ENCODE measurements at regions not wholly inside any gene's neighbourhood (a gene's known extent, or its start where the extent isn't known, plus 50 kb on each side); places are given as distances from the start of the nearest gene placed in this dataset.

DNA sequence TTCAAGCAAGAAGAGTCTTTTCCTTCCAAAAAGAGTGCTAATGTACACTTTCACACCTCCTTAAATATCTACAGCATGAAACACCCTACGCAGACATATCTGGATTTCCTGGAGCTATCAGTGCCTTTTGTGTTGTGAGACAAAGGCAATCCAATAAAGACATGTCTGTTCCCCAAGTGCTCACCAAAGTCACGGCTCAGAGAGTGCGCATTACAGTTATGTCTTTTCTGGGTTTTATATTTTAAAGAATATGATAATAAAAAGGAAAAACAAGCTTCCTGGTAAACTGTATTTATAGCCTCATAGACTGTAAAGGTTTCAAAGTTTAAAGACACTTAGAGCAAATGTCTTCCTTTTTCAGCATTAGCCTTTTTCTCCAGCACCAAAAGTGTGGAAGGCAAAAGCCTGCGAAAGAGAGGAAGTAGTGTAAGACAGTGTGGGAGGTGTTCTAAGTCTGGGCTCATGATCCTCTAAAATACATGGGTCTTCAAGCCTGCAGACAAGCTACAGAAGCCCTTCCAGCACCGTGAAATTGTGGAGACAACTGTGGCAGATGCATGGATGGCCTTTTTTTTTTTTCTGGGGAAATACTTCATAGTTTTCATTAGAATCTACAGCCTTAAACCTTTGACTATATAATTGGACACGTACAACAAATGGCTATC, 135.0 kb upstream of the SLC35B3 start:
- Mint-ChIP-seq H3K4me1 (ENCODE audit: low read depth) (no peaks in the 10 kb centered on the region), H3K36me3 (ENCODE audit: low read depth) (no peaks in the 10 kb centered on the region), H3K27me3 (ENCODE audit: insufficient read depth) (no peaks in the 10 kb centered on the region), H3K27ac (no peak overlapping the region), H3K9me3 (peaks cover 6% of the 10 kb centered on the region), H3K4me3 (no peak overlapping the region)
- no peak for DNase-seq (ENCODE audit: low spot score)
- intact Hi-C loops (cut with micrococcal nuclease): no loop called here

DNA sequence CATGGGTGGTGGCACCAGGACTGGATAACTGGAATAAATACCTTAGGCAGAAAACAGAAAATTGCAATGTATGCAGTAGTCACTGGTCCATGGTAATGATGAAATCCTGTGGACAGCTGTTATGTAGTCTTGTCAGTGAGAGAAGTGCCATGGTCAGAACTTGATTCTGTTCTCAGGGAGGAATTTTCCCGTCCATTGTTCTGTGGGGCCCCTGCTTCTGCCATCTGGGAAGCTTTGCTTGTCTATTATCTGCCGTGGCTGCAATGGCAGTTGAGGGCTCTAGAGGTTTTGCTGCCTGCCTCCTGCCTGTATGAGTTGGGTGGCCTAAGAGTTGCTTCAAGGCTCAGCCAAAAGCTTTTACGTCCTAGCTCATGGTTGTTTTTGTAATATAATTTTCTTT, 126.8 kb upstream of the SLC35B3 start:
- Mint-ChIP-seq H3K27me3 (ENCODE audit: insufficient read depth) (no peaks in the 10 kb centered on the region), H3K9me3 (no peaks in the 10 kb centered on the region), H3K27ac (no peak overlapping the region), H3K4me1 (ENCODE audit: low read depth) (no peaks in the 10 kb centered on the region), H3K4me3 (no peak overlapping the region), H3K36me3 (ENCODE audit: low read depth) (no peaks in the 10 kb centered on the region)
- DNase-seq (ENCODE audit: low spot score): no peak
- intact Hi-C loops (cut with micrococcal nuclease): no loop called here

DNA sequence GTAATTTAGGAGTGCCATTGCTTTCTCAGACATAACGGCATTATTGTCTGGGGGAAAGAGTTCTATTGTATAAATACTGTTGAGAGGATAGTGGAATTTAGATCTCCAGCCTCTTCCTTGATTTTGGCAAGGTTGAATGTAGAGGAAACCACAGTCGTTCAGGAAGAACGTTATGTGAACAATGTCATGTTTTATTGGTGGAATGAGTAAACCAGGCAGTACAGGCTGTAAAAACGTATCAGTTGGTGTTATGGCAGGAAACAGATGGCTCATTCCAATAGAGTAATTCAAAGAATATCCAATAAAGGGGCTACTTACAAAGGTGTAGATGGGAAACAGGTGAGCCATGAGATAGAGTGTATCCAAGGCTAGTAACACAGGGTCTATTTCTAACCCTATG, 123.6 kb upstream of the SLC35B3 start:
- no peak for DNase-seq (ENCODE audit: low spot score)
- H3K9me3 Mint-ChIP-seq: no peaks in the 10 kb centered on the region

DNA sequence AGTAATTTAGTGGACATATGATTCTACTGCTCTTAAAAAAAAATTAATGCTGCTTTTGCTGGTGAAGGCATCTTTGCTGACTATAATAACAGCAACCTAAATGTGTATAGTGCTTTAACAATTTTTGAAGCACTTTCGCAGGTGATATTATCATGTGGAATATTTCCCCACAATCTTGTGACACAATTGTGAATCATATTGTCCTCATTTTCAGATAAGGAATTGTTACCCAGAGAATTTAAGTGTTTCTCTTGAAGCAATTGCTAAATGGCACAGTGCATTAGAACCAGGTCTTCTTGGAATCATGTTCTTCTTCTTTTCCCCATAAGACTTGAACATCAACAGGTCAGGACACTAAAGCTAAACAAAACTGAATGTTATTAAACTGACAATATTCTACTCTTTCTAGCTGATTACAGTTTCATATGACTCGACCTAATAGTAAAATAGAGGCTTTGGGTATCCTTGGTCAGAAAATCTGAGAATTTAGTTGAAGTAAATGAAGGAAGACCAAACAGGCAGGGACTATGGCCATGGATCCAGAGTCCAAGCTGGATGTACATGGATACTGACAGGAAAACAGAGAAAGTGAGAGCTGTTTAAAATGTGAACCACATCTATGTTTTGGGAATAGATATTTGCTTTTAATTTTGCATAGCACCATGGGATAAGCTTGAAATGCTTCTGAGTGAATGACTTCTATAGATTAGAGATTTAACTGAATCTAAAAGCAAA, 121.8 kb upstream of the SLC35B3 start:
- no peaks in the 10 kb centered on the region for H3K4me1 Mint-ChIP-seq (ENCODE audit: low read depth)
- no peaks in the 10 kb centered on the region for H3K9me3 Mint-ChIP-seq
- no peak overlapping the region for H3K4me3 Mint-ChIP-seq
- intact Hi-C loops (cut with micrococcal nuclease): no loop called here
- DNase-seq (ENCODE audit: low spot score): no peak
- no peak overlapping the region for H3K27ac Mint-ChIP-seq
- H3K27me3 Mint-ChIP-seq (ENCODE audit: insufficient read depth): no peaks in the 10 kb centered on the region
- no peaks in the 10 kb centered on the region for H3K36me3 Mint-ChIP-seq (ENCODE audit: low read depth)

More for the DNA sequence above, 123.6 kb upstream of the SLC35B3 start:
- H3K27ac Mint-ChIP-seq: no peak overlapping the region
- no peaks in the 10 kb centered on the region for H3K36me3 Mint-ChIP-seq (ENCODE audit: low read depth)
- H3K4me3 Mint-ChIP-seq: no peak overlapping the region
- intact Hi-C loops (cut with micrococcal nuclease): no loop called here
- H3K4me1 Mint-ChIP-seq (ENCODE audit: low read depth): no peaks in the 10 kb centered on the region
- no peaks in the 10 kb centered on the region for H3K27me3 Mint-ChIP-seq (ENCODE audit: insufficient read depth)

DNA sequence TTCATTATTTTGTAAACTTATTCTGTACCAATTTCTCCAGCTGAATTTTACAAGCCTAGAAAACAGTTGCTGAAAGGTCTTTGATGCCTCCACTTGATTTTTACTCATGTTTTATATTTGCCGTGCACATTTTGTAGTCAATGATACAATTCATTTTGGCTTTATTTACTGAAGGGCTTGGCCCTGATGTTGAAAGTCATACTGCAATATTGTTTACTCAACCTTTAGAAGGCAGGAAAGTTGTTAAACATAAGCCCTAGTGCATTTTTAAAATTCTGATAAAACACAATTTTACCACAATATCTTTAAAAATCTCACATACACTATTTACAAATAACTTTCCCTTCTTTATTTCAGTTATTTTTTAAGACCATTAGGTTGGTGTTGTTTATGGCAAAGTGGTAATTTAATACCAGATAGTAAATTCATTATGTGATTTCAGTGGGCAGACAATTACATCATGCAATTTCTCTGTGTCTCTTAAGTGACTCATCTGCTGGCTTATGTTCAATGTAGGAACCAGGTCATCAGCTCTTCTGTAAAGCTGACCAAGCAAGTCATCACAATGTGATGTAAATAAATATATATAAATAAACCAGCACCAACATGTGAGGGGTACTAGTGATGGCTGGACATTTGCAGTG, 121.1 kb upstream of the SLC35B3 start:
- Mint-ChIP-seq H3K9me3 (no peaks in the 10 kb centered on the region), H3K27me3 (ENCODE audit: insufficient read depth) (no peaks in the 10 kb centered on the region), H3K36me3 (ENCODE audit: low read depth) (no peaks in the 10 kb centered on the region), H3K4me3 (no peak overlapping the region), H3K4me1 (ENCODE audit: low read depth) (no peaks in the 10 kb centered on the region), H3K27ac (no peak overlapping the region)
- DNase-seq (ENCODE audit: low spot score): no peak
- intact Hi-C loops (cut with micrococcal nuclease): no loop called here

DNA sequence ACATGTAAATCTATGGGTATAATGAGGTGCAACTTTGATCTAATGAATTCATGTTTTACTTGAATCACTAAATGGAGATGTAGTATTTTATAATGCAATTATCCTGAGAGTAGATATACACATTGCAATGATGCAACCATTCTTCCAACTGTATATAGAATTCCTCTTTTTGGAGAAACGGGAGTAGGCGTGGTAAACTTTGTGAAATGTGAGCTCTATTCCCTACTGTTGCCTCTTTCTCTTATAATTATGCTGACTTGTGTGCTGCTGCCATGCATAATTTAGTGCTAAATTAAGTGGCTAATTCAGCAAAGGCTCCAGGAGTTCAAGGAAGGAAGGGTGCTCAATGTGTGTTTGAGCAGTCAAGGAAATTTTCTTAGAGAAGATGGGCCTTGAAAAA, 116.6 kb upstream of the SLC35B3 start:
- DNase-seq (ENCODE audit: low spot score): no peak
- intact Hi-C loops (cut with micrococcal nuclease): no loop called here
- no peaks in the 10 kb centered on the region for H3K27me3 Mint-ChIP-seq (ENCODE audit: insufficient read depth)
- no peak overlapping the region for H3K4me3 Mint-ChIP-seq
- no peaks in the 10 kb centered on the region for H3K36me3 Mint-ChIP-seq (ENCODE audit: low read depth)
- no peak overlapping the region for H3K27ac Mint-ChIP-seq
- H3K9me3 Mint-ChIP-seq: no peaks in the 10 kb centered on the region
- no peaks in the 10 kb centered on the region for H3K4me1 Mint-ChIP-seq (ENCODE audit: low read depth)

DNA sequence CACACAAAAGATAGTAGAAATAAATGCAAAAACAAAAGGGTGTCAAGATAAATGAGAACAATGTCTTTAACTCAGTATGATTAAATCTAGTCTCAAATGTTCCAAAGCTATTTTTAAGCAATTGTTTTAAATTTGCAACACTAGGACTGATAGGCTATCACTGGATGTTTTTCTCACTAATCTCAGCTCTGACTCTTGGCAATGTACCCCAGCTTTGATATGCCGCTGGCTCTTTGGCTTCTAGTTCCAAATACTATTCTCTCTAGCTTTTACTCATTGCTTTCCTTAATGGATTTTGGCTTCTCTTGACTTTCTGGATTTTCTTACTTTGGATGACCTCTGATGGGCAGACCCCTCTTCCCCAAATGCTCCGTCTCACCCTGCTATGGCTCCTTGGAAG, 116.0 kb upstream of the SLC35B3 start:
- no peak overlapping the region for H3K27ac Mint-ChIP-seq
- no peaks in the 10 kb centered on the region for H3K27me3 Mint-ChIP-seq (ENCODE audit: insufficient read depth)
- H3K4me3 Mint-ChIP-seq: no peak overlapping the region
- no peak for DNase-seq (ENCODE audit: low spot score)
- intact Hi-C loops (cut with micrococcal nuclease): no loop called here
- H3K9me3 Mint-ChIP-seq: no peaks in the 10 kb centered on the region
- no peaks in the 10 kb centered on the region for H3K4me1 Mint-ChIP-seq (ENCODE audit: low read depth)
- H3K36me3 Mint-ChIP-seq (ENCODE audit: low read depth): no peaks in the 10 kb centered on the region

DNA sequence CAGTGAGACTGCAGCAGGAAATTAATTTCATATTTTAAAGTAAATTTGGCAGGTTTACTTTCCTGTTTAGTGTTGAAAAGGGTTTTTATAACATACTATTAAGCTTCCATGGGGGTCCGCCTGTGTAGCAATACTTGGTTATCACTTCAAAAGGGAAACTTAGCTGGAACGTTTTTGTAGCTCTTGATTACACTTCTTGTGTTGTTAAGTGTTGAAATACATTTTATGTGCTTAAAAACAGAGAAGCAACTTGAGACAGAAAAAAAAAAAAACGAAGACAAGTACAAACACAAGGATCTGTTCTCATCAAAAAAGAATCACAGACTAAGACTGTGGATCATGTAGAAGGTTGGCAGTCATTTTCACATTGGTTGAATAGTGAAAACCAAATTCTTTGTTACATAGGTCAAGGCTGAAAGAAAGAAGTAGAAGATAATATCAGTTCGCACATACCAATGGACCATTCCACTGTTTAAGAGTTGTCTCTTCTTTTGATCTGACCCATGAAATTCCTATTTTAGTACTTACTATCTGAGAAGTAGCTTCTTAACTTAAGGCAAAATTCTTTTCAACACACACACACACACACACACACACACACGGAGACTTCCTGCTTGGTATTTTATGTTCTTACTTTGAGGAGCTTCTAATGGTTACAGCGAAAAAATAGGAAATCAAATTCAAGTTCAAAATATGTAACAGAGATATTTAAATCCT, 113.9 kb upstream of the SLC35B3 start:
- H3K27me3 Mint-ChIP-seq (ENCODE audit: insufficient read depth): no peaks in the 10 kb centered on the region
- no peaks in the 10 kb centered on the region for H3K36me3 Mint-ChIP-seq (ENCODE audit: low read depth)
- no peak overlapping the region for H3K4me3 Mint-ChIP-seq
- no peak for DNase-seq (ENCODE audit: low spot score)
- no peak overlapping the region for H3K27ac Mint-ChIP-seq
- H3K9me3 Mint-ChIP-seq: no peaks in the 10 kb centered on the region
- no peaks in the 10 kb centered on the region for H3K4me1 Mint-ChIP-seq (ENCODE audit: low read depth)
- intact Hi-C loops (cut with micrococcal nuclease): no loop called here

DNA sequence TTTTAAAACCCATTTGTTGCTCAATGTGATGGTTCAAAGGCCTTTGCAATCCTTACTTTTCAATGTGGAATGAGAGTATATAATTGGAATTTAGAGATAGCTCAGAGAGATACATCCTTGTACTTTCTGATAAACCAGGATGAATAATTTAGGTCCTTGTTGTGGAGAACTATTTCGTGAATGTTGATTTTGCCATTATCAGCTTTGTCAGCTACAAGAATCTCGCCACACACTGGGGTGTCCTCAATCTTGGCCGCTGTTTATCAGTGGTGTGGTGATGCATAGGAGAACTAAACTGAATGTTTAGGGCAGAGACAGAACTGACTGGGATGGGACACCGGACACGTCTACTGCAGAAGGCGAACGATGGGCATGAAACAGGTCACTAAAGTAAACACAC, 111.2 kb upstream of the SLC35B3 start:
- Mint-ChIP-seq H3K9me3 (no peaks in the 10 kb centered on the region), H3K4me3 (no peak overlapping the region), H3K27ac (no peak overlapping the region), H3K4me1 (ENCODE audit: low read depth) (no peaks in the 10 kb centered on the region), H3K27me3 (ENCODE audit: insufficient read depth) (no peaks in the 10 kb centered on the region), H3K36me3 (ENCODE audit: low read depth) (no peaks in the 10 kb centered on the region)
- intact Hi-C loops (cut with micrococcal nuclease): no loop called here
- DNase-seq (ENCODE audit: low spot score): no peak

DNA sequence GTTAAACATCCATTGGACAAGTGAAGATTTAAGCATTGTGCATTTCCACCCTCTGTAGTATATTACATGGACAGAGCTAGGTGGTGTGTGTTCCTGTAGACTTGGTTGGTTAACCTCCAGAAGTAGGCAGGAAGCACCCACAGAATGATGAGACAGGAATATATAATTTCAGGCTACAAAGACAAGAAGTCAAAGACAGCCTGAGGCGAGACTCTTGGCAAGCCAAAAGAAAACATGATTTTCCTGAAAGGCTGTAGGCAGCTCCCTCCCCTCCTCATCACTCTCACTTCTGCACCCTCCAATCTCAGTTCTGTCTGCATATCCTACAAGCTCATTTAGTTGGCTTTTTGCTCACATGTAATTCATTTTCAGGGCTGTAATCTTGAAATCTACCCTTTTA, 110.0 kb upstream of the SLC35B3 start:
- Mint-ChIP-seq H3K9me3 (no peaks in the 10 kb centered on the region), H3K4me1 (ENCODE audit: low read depth) (no peaks in the 10 kb centered on the region), H3K27me3 (ENCODE audit: insufficient read depth) (no peaks in the 10 kb centered on the region), H3K36me3 (ENCODE audit: low read depth) (no peaks in the 10 kb centered on the region), H3K27ac (no peak overlapping the region), H3K4me3 (no peak overlapping the region)
- no peak for DNase-seq (ENCODE audit: low spot score)
- intact Hi-C loops (cut with micrococcal nuclease): no loop called here

DNA sequence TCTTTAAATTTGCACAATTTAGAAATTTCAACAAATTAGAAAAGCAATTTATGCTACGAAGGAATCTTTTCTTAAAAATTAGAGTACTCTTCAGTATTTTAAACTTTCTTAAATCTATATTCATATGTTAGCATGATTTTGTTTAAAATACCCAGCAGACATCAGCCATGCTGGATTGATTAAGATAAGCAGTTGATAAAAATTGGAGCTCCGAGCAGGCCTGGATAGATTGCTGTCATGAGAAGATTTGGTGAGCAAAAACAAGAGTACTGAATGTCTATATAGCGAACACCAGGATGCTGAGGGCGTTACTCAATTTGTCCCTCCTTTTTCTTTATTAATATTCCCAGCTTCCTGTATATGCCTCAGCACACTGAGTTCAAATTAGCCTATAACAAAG, 108.4 kb upstream of the SLC35B3 start:
- H3K4me1 Mint-ChIP-seq (ENCODE audit: low read depth): no peaks in the 10 kb centered on the region
- H3K27me3 Mint-ChIP-seq (ENCODE audit: insufficient read depth): no peaks in the 10 kb centered on the region
- no peaks in the 10 kb centered on the region for H3K36me3 Mint-ChIP-seq (ENCODE audit: low read depth)
- no peak overlapping the region for H3K27ac Mint-ChIP-seq
- H3K9me3 Mint-ChIP-seq: no peaks in the 10 kb centered on the region
- intact Hi-C loops (cut with micrococcal nuclease): no loop called here
- H3K4me3 Mint-ChIP-seq: no peak overlapping the region
- no peak for DNase-seq (ENCODE audit: low spot score)

DNA sequence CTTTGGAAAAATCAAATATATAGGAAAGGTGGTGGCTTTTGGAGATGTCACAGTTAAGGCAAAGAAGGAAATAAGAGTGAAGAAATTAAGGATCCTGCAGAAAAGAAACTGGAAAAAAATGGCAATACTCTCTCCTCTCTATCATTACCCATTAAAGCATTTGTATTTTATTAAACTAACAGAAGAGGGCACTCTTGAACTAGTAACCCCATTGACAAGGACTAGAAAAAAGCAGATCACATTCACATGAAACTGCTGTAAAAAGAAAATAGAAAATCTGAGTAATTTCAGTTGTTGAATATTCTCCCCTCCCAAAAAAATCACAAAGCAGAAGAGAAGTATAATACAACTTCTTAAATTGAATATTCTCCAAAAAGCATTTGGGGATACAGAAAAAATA, 104.1 kb upstream of the SLC35B3 start:
- H3K36me3 Mint-ChIP-seq (ENCODE audit: low read depth): no peaks in the 10 kb centered on the region
- no peak overlapping the region for H3K4me3 Mint-ChIP-seq
- no peaks in the 10 kb centered on the region for H3K9me3 Mint-ChIP-seq
- no peak overlapping the region for H3K27ac Mint-ChIP-seq
- no peaks in the 10 kb centered on the region for H3K4me1 Mint-ChIP-seq (ENCODE audit: low read depth)
- DNase-seq (ENCODE audit: low spot score): no peak
- intact Hi-C loops (cut with micrococcal nuclease): no loop called here
- no peaks in the 10 kb centered on the region for H3K27me3 Mint-ChIP-seq (ENCODE audit: insufficient read depth)

DNA sequence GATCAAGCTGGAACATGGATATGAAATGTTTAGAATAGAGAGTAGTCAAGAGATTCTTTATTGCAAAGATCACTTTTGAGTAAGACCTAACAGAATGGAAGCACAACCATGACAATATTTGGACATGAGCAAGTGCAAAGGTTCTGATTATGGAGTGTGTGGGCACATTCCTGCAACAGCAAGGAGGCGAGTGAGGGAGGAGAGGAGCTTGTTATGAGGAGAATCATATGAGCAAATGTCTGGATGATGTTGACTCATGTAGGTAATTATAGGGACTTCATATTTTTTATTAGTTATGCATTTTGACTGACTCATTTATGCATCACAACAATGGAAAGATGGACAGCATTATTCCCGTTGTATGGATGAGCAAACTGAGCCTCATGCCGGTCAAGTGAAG, 100.8 kb upstream of the SLC35B3 start:
- intact Hi-C loops (cut with micrococcal nuclease): no loop called here
- H3K27me3 Mint-ChIP-seq (ENCODE audit: insufficient read depth): no peaks in the 10 kb centered on the region
- DNase-seq (ENCODE audit: low spot score): no peak
- no peaks in the 10 kb centered on the region for H3K9me3 Mint-ChIP-seq
- no peaks in the 10 kb centered on the region for H3K36me3 Mint-ChIP-seq (ENCODE audit: low read depth)
- H3K4me1 Mint-ChIP-seq (ENCODE audit: low read depth): no peaks in the 10 kb centered on the region
- no peak overlapping the region for H3K4me3 Mint-ChIP-seq
- no peak overlapping the region for H3K27ac Mint-ChIP-seq
